Naive thymus-derived CD8-positive, alpha-beta T cell (primary cell): ENCODE measurements at regions not wholly inside any gene's neighbourhood (a gene's known extent, or its start where the extent isn't known, plus 50 kb on each side); places are given as distances from the start of the nearest gene placed in this dataset.

Experiments
- ATAC-seq, 2 donors: fragments of 150-1000 bp; cut with Tn5 transposase in 1 of 2; sonication (Bioruptor Pico), chemical (Tn5 transposase) in 1 of 2; 1 replicate in 1 of 2; 2 replicates in 1 of 2; pipeline ENCODE4 v1.10.0; 2021; ENCODE audit warnings: mild to moderate bottlenecking in 2 of 2, moderate library complexity in 2 of 2
- POLR2A ChIA-PET: fragments of 350-600 bp; sonication (Branson Sonifier 250); formaldehyde crosslinking; loops from one replicate; lab custom pipeline; 2021; ENCODE audit warnings: antibody characterized with exemption; lab: Charles Lee
- DNase-seq, 10 donors: peaks; one replicate each; pipeline versions ENCODE4 v3.0.0 to v3.0.0-alpha.2; 2020 to 2022
- H3K27ac Mint-ChIP-seq, 10 donors: one replicate each; pipeline ENCODE4 v1.8.0; 2020 to 2022; ENCODE audit warnings: mild to moderate bottlenecking in 10 of 10, mixed read lengths in 10 of 10, moderate library complexity in 4 of 10, inconsistent platforms in 1 of 10
- H3K27me3 Mint-ChIP-seq, 5 donors: one replicate each; pipeline ENCODE4 v1.8.0; 2021 to 2022; ENCODE audit warnings: mixed read lengths in 5 of 5
- H3K36me3 Mint-ChIP-seq, 3 donors: one replicate each; pipeline ENCODE4 v1.8.0; 2020 to 2022; ENCODE audit warnings: mixed read lengths in 3 of 3, mild to moderate bottlenecking in 2 of 3, inconsistent platforms in 1 of 3
- H3K4me1 Mint-ChIP-seq, 4 donors: one replicate each; pipeline ENCODE4 v1.8.0; 2021 to 2022; ENCODE audit warnings: mixed read lengths in 4 of 4
- H3K4me3 Mint-ChIP-seq, 10 donors: one replicate each; pipeline ENCODE4 v1.8.0; 2020 to 2022; ENCODE audit warnings: mild to moderate bottlenecking in 10 of 10, mixed read lengths in 10 of 10, moderate library complexity in 6 of 10, inconsistent platforms in 1 of 10
- H3K9me3 Mint-ChIP-seq, 9 donors: one replicate each; pipeline ENCODE4 v1.8.0; 2020 to 2022; ENCODE audit warnings: mixed read lengths in 9 of 9, mild to moderate bottlenecking in 3 of 9, inconsistent platforms in 1 of 9, moderate library complexity in 1 of 9

- H3K4me3 Mint-ChIP-seq = no peak overlapping the region
- DNase-seq (no peak), ATAC-seq (no peak)
- peaks cover 0 to 8% (median 0%) of the 10 kb centered on the region in 4 donors for H3K4me1 Mint-ChIP-seq
- peaks cover 0 to 13% (median 0%) of the 10 kb centered on the region in 9 donors for H3K9me3 Mint-ChIP-seq
- no peaks in the 10 kb centered on the region for H3K27me3 Mint-ChIP-seq
- H3K36me3 Mint-ChIP-seq = no peaks in the 10 kb centered on the region
- POLR2A ChIA-PET = no interaction called here
- H3K27ac Mint-ChIP-seq = no peak overlapping the region
Observed at GRCh38 chr11:26137651-26138050, 194.3 kb upstream of the ANO3 start.

GRCh38 chr11:26142891-26143290 is 189.0 kb upstream of the ANO3 start:
- no peak for DNase-seq
- H3K9me3 Mint-ChIP-seq = peaks cover 0 to 6% (median 0%) of the 10 kb centered on the region in 9 donors
- no peaks in the 10 kb centered on the region for H3K27me3 Mint-ChIP-seq
- H3K27ac Mint-ChIP-seq = no peak overlapping the region
- POLR2A ChIA-PET = no interaction called here
- H3K4me3 Mint-ChIP-seq = no peak overlapping the region
- ATAC-seq = no peak
- H3K36me3 Mint-ChIP-seq = no peaks in the 10 kb centered on the region
- no peaks in the 10 kb centered on the region for H3K4me1 Mint-ChIP-seq

DNA sequence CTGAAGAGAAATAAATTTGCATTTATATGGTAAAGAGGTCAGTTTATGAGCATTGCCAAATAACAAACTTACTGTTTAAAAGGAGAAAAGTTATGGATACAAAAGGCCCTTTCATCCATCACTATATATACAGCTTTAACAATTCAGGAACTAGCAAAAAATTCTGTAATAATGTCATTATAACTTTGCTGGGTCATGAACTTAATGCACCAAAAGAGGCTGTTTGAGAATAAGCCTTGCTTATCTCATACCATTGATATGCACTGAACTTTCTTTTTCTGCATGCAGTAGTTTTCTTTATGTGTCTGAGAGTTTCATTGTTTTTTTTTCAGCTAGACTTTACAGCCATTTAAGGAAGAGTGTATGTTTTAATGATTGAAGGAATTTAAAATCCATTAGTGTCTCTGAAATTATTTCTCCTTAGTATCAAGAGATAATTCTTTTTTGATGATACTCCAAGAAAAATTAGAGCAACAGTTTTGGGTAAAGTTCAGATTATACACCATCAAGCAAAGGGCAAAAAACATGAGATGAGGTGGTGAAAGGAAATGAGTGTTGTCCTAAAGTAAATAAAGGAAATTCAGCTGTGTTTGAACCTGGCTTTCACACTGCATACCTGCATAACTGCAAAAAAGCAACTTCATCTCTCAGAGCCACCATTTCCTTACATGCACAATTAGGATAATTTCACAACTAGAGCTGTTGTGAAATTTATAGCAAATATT is 188.2 kb upstream of the ANO3 start:
- Mint-ChIP-seq H3K4me3 (no peak overlapping the region), H3K27ac (no peak overlapping the region), H3K36me3 (no peaks in the 10 kb centered on the region), H3K27me3 (no peaks in the 10 kb centered on the region), H3K4me1 (no peaks in the 10 kb centered on the region), H3K9me3 (peaks cover 0 to 8% (median 1%) of the 10 kb centered on the region in 9 donors)
- POLR2A ChIA-PET = no interaction called here
- ATAC-seq = no peak
- no peak for DNase-seq

- Mint-ChIP-seq H3K27me3 (no peaks in the 10 kb centered on the region), H3K27ac (no peak overlapping the region), H3K9me3 (peaks cover 0 to 10% (median 1%) of the 10 kb centered on the region in 9 donors), H3K36me3 (no peaks in the 10 kb centered on the region), H3K4me1 (no peaks in the 10 kb centered on the region), H3K4me3 (no peak overlapping the region)
- ATAC-seq = no peak
- no peak for DNase-seq
- POLR2A ChIA-PET = no interaction called here
Observed at GRCh38 chr11:26144291-26144690, 187.6 kb upstream of the ANO3 start.

DNA sequence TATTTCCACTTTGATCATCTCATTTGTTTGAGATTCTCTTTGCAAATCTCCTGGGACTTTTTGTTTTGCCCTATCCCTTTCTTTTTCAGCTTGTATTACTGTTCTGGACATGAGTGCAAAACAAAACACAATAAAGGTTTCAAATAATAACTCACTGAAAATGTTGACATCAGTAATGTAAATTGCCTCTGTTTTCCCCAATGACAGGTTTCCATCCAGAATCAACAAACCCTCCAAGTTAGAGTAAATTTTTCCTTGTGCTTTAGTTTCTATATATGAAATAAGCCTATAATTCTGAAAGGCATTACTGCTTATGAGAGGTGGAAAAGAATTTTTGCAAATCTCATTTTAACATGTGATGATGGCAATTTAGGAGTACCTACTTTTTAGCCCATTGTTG is 187.0 kb upstream of the ANO3 start:
- POLR2A ChIA-PET = no interaction called here
- no peaks in the 10 kb centered on the region for H3K36me3 Mint-ChIP-seq
- H3K9me3 Mint-ChIP-seq = peaks cover 0 to 11% (median 1%) of the 10 kb centered on the region in 9 donors
- H3K27me3 Mint-ChIP-seq = no peaks in the 10 kb centered on the region
- DNase-seq (no peak), ATAC-seq (no peak)
- H3K4me1 Mint-ChIP-seq = no peaks in the 10 kb centered on the region
- no peak overlapping the region for H3K27ac Mint-ChIP-seq
- H3K4me3 Mint-ChIP-seq = no peak overlapping the region

DNA sequence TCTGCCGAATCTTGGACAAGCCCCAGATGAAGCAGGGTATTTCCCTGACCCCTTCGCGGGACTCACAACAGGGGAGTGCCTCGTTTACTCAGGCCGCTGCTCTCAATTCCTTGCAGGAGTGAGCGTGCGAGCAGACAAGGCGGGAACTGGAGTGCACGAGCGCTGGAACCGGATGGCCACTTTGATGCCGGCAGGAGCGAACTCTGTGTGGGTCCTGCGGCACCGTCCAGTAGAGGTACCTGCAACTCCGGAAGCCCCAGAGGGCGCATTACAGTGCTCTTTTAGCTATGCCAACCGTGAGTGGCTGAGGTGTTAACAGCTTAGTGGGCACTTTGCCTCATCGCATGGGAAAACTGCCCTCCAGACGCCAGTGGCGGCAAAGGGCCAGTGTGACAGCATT is 182.3 kb upstream of the ANO3 start:
- Mint-ChIP-seq H3K27ac (no peak overlapping the region), H3K4me1 (no peaks in the 10 kb centered on the region), H3K36me3 (no peaks in the 10 kb centered on the region), H3K4me3 (no peak overlapping the region), H3K27me3 (no peaks in the 10 kb centered on the region), H3K9me3 (peaks cover 0 to 10% (median 2%) of the 10 kb centered on the region in 9 donors)
- ATAC-seq = no peak
- POLR2A ChIA-PET = no interaction called here
- DNase-seq = no peak

DNA sequence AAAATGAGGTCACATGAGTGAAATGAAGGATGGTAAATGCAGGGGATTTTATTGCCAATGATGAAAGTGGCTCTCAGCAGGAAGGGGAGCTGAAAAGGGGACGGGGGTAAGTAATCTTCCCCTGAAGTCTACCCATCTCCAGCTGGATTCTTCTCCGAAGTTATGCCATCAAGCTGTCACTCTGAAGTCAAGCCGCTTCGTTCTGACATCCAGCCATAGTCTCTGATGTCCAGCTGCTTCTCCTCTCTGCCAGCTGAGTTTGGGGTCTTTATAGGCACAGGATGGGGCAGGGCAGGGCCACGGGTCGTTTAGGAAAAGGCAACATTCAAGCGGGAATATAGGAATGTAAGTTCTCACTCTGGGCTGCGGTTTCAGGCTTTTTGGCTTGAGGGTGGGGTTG is 181.9 kb upstream of the ANO3 start:
- Mint-ChIP-seq H3K36me3 (no peaks in the 10 kb centered on the region), H3K4me1 (no peaks in the 10 kb centered on the region), H3K9me3 (peaks cover 0 to 12% (median 2%) of the 10 kb centered on the region in 9 donors), H3K27ac (no peak overlapping the region), H3K4me3 (no peak overlapping the region), H3K27me3 (no peaks in the 10 kb centered on the region)
- no peak for ATAC-seq
- no peak for DNase-seq
- POLR2A ChIA-PET = no interaction called here

DNA sequence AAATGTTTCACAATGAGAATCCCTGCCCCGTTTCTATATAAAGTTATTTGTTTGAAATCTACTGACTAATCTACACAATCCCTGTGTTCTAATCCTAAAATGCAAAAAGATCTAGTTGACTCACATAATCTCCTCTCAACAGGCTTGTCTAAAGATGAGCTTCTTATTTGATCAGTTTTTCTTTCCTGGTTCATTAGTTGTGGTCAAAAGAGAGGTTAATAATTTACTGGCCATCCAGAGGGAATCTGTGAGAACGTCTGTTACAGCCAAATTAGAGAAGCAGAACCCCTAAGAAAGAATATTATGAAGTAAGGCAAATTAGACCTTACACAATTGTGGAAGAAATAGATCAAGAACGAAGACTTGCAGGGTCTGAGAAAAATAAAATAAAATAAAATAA is 173.7 kb upstream of the ANO3 start:
- DNase-seq (no peak), ATAC-seq (no peak)
- H3K9me3 Mint-ChIP-seq = peaks cover 0 to 13% (median 5%) of the 10 kb centered on the region in 9 donors
- no peaks in the 10 kb centered on the region for H3K4me1 Mint-ChIP-seq
- no peaks in the 10 kb centered on the region for H3K27me3 Mint-ChIP-seq
- no peak overlapping the region for H3K4me3 Mint-ChIP-seq
- POLR2A ChIA-PET = no interaction called here
- peaks cover 0 to 3% (median 0%) of the 10 kb centered on the region in 3 donors for H3K36me3 Mint-ChIP-seq
- H3K27ac Mint-ChIP-seq = no peak overlapping the region

- DNase-seq (no peak), ATAC-seq (no peak)
- H3K27me3 Mint-ChIP-seq = no peaks in the 10 kb centered on the region
- no peak overlapping the region for H3K27ac Mint-ChIP-seq
- H3K9me3 Mint-ChIP-seq = peaks cover 0 to 13% (median 2%) of the 10 kb centered on the region in 9 donors
- POLR2A ChIA-PET = no interaction called here
- H3K36me3 Mint-ChIP-seq = peaks cover 0 to 3% (median 0%) of the 10 kb centered on the region in 3 donors
- H3K4me1 Mint-ChIP-seq = no peaks in the 10 kb centered on the region
- H3K4me3 Mint-ChIP-seq = no peak overlapping the region
Observed at GRCh38 chr11:26162291-26162690, 169.6 kb upstream of the ANO3 start.

- Mint-ChIP-seq H3K27ac (no peak overlapping the region), H3K36me3 (no peaks in the 10 kb centered on the region), H3K4me3 (no peak overlapping the region), H3K9me3 (peaks cover 0 to 9% (median 3%) of the 10 kb centered on the region in 9 donors), H3K27me3 (no peaks in the 10 kb centered on the region), H3K4me1 (no peaks in the 10 kb centered on the region)
- DNase-seq (no peak), ATAC-seq (no peak)
- POLR2A ChIA-PET = no interaction called here
Observed at GRCh38 chr11:26186389-26186788, 145.5 kb upstream of the ANO3 start.

GRCh38 chr11:26187639-26188038 is 144.3 kb upstream of the ANO3 start:
- DNase-seq = no peak
- Mint-ChIP-seq H3K27me3 (no peaks in the 10 kb centered on the region), H3K36me3 (no peaks in the 10 kb centered on the region), H3K4me3 (no peak overlapping the region), H3K27ac (no peak overlapping the region), H3K4me1 (no peaks in the 10 kb centered on the region), H3K9me3 (peaks cover 0 to 9% (median 4%) of the 10 kb centered on the region in 9 donors)
- POLR2A ChIA-PET = no interaction called here
- ATAC-seq = no peak

DNA sequence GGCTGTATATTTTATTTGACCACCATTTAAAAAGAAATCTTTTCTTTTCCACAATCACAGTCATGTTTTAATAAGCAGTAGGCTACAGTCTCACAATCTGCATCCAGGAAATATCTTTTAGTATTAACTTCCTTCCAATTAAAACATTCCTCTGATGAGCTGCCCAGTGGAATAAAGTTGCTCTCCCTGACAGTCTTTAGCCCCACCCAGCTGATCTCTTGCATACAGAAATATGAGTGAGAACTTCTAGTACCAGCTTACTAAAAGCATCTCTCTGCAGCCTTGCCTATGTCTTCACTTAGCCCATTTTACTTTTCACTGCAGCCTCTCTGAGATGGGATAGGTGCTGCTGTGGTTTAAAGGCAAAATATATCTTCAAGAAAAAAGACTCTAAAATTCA is 143.4 kb upstream of the ANO3 start:
- Mint-ChIP-seq H3K9me3 (peaks cover 0 to 9% (median 4%) of the 10 kb centered on the region in 9 donors), H3K27ac (no peak overlapping the region), H3K4me1 (no peaks in the 10 kb centered on the region), H3K36me3 (no peaks in the 10 kb centered on the region), H3K4me3 (no peak overlapping the region), H3K27me3 (no peaks in the 10 kb centered on the region)
- POLR2A ChIA-PET = no interaction called here
- ATAC-seq = no peak
- no peak for DNase-seq

DNA sequence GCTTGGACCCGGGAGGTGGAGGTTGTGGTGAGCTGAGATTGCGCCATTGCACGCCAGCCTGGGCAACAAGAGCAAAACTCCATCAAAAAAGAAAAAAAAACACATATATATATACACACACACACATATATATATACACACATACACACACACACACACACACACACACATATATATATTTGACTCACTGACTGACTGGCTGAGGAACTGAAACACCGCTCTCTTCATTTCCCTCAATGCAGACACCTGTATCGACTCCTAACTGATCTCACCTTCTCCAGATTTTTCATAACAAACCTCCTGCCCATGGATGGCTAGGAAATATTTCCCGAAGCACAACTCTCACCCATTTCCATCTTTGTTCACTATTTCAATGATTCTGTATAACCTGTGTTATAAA is 140.7 kb upstream of the ANO3 start:
- Mint-ChIP-seq H3K27ac (no peak overlapping the region), H3K4me3 (no peak overlapping the region), H3K4me1 (no peaks in the 10 kb centered on the region), H3K27me3 (no peaks in the 10 kb centered on the region), H3K9me3 (peaks cover 0 to 7% (median 3%) of the 10 kb centered on the region in 9 donors), H3K36me3 (no peaks in the 10 kb centered on the region)
- POLR2A ChIA-PET = no interaction called here
- DNase-seq (no peak), ATAC-seq (no peak)
